HG02642 (cell line): ENCODE measurements at regions not wholly inside any gene's neighbourhood (a gene's known extent, or its start where the extent isn't known, plus 50 kb on each side); places are given as distances from the start of the nearest gene placed in this dataset.
"Not testable (repeated sequence)": the region's sequence is repeated elsewhere in the genome, so short reads cannot be mapped to it uniquely, and the experiment has no call there.

Source experiments
- ATAC-seq: cut with Tn5 transposase; IDR thresholded peaks from one replicate; pipeline ENCODE4 v1.9.1; 2021; ENCODE audit warnings: mild to moderate bottlenecking; ENCODE audit not compliant: unreplicated experiment, poor library complexity

- no peak for ATAC-seq
Measured at GRCh38 chr4:163680386-163681098, 186.1 kb downstream of the TMA16 start.

GRCh38 chr4:163681208-163681821 is 186.8 kb downstream of the TMA16 start:
- ATAC-seq = peak; percentile 83

- no peak for ATAC-seq
Measured at GRCh38 chr4:163688856-163689255, 194.4 kb downstream of the TMA16 start.

- ATAC-seq = no peak
Measured at GRCh38 chr4:163693211-163693610, 198.7 kb downstream of the TMA16 start.

GRCh38 chr4:163693776-163694175 is 199.3 kb downstream of the TMA16 start:
- ATAC-seq = no peak

- ATAC-seq = no peak
Measured at GRCh38 chr4:163694385-163694784, 199.9 kb downstream of the TMA16 start.

GRCh38 chr4:163697121-163697520 is 202.6 kb downstream of the TMA16 start:
- ATAC-seq = no peak

- ATAC-seq = not testable (repeated sequence)
Measured at GRCh38 chr4:163700383-163700782, 205.9 kb downstream of the TMA16 start.

GRCh38 chr4:163701916-163702315 is 207.4 kb downstream of the TMA16 start:
- ATAC-seq = peak; percentile 98

- no peak for ATAC-seq
Measured at GRCh38 chr4:163702736-163703135, 208.2 kb downstream of the TMA16 start.

- no peak for ATAC-seq
Measured at GRCh38 chr4:163703251-163703650, 208.8 kb downstream of the TMA16 start.

- no peak for ATAC-seq
Measured at GRCh38 chr4:163707873-163708272, 213.4 kb downstream of the TMA16 start.

- ATAC-seq = no peak
Measured at GRCh38 chr4:163709601-163710000, 215.1 kb downstream of the TMA16 start.

- ATAC-seq = no peak
Measured at GRCh38 chr4:163710158-163710557, 215.7 kb downstream of the TMA16 start.

GRCh38 chr4:163724495-163724894 is 230.0 kb downstream of the TMA16 start:
- not testable (repeated sequence) for ATAC-seq

- ATAC-seq = no peak
Measured at GRCh38 chr4:163726641-163727040, 232.2 kb downstream of the TMA16 start.

- no peak for ATAC-seq
Measured at GRCh38 chr4:163731071-163731470, 236.6 kb downstream of the TMA16 start.

- ATAC-seq = no peak
Measured at GRCh38 chr4:163732473-163732872, 238.0 kb downstream of the TMA16 start.

GRCh38 chr4:163736876-163737275 is 242.4 kb downstream of the TMA16 start:
- no peak for ATAC-seq

- ATAC-seq = not testable (repeated sequence)
Measured at GRCh38 chr4:163737846-163738245, 243.4 kb downstream of the TMA16 start.

GRCh38 chr4:163738521-163738920 is 244.0 kb downstream of the TMA16 start:
- ATAC-seq = no peak

GRCh38 chr4:163744861-163745260 is 250.4 kb downstream of the TMA16 start:
- ATAC-seq = peak; percentile 95
